ENCODE measurements at regions not wholly inside any gene's neighbourhood (a gene's known extent, or its start where the extent isn't known, plus 50 kb on each side); places are given as distances from the start of the nearest gene placed in this dataset.

DNA sequence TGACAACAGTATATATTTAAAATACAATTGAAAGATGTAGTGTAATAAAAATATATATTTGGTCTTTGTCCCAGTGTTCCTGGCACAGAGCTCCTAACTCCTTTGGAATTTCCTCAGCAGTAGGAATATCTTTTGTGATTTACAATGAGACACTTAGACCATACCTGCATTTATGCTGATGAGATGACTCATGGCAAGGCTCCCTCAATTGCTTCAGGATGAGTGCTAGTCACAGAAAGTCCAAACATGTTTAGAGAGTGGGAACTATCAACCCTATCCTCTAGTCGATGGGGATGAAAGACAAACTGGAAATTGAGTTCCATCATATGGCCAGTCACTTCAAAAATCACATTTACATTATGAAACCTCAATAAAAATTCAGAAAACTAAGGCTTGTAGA is 588.3 kb upstream of the LMCD1 start:
- no peak for DNase-seq (ENCODE audit: low spot score)

DNA sequence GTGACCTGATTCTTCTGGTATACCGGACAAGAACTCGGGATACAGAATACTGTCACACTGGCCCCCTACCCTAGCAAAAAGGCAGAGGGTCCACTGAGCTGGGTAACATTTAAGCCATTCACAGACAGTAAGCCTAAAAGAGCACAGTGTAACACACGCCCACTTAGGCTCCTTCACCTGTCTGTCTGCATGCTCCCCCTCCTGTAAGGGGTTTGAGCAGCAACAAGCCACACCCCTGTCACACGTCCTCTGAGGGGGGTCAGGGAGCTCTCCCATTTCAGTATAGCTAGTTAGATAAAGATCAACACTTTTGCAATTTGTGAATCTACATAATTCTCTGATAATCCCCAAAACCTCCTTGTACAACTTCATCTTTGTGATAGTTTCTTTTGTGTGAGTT is 586.3 kb upstream of the LMCD1 start:
- no peak for DNase-seq (ENCODE audit: low spot score)

DNA sequence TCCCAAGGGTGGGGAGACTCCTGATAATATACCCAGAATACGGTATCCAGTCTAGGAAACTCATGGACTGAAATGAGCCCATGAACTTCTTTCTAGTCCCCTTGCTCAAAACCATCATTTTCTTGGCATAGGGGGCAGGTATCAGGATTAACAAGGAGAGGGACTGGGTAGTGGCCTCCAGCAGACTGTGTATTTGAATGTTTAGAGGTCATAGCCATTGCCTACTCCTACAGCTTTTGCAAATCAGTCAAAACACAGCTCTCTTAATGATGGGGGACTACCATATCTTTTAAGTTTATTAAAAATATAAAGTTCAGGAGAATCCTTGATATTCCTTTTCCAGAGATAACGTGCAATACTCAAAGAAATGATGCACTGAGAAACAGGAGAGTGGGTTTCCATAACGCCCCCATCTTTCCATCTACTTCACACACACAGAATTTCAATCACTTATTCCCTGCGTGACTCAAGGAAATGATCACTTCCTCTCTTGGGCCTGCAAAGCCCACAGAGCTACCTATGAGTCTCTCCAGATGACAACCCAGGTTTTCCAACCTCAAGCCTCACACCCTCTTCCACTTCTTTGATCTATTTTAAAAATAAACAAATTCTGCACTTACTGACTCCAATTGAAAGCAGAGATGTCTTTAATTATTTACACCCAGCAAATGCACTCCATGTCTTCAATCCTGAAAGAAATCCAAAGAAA is 584.0 kb upstream of the LMCD1 start:
- no peak for DNase-seq (ENCODE audit: low spot score)

- DNase-seq (ENCODE audit: low spot score), result no peak
These were observed 581.4 kb upstream of the LMCD1 start for GRCh38 chr3:7920211-7920610.

DNA sequence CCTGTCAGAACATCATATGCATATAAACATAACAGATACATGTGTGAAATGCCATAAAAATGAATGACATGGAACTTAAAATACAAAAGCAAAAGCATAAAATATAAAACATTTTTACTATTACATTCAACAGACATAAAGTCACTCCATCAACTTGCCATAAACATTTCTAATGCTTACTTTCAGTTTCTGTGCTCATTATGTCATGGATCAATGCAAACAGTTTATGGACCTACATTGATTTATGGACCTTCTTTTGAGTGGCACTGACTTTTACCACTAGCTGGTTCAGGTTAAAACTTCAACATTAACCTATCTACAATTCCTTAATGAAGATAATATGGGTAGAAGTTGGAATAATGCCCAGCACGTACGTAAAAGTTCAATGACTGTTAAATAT is 577.4 kb upstream of the LMCD1 start:
- DNase-seq (ENCODE audit: low spot score), result no peak

DNA sequence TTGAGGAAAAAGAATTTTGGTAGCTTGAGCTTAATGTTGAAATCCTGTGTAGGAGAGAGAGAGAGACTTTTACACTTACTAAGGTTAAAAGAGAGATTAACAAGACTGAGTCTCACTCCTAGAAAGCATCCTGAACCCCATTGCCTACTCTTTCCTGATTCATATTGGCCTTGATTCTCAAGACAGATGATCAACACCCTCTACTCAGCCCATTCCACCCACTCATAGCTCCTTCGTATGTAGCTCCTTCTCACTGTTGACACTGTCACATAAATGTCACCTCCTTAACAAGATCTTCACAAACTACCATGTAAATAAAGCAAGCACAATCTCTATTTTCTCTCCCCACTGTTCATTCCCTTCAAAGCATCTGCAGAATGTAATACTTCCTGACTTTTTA is 574.6 kb upstream of the LMCD1 start:
- DNase-seq (ENCODE audit: low spot score), result no peak

GRCh38 chr3:7927864-7928263 is 573.8 kb upstream of the LMCD1 start:
- no peak for DNase-seq (ENCODE audit: low spot score)

GRCh38 chr3:7929319-7929889 is 572.2 kb upstream of the LMCD1 start:
- DNase-seq (ENCODE audit: low spot score), result no peak

- no peak for DNase-seq (ENCODE audit: low spot score)
These were observed 567.3 kb upstream of the LMCD1 start for GRCh38 chr3:7934362-7934761.

DNA sequence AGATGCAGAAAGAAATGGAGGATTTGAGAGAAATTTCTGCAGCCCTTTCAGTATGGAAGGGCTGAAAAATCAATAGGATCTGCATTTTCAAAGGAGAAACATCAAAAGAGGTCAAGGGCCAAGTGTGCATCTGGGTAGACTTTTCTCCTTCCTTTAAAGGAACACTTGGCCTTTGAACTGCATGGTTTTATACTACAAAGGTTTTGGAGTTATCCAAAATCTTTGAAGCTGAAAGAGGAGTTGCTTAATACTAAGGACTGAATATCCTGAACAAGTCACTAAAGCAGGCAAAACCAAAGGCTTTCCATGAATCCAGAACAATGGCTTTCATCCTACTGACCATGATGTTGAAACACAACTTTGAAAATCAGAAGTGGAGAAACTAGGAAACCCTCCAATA is 553.7 kb upstream of the LMCD1 start:
- no peak for DNase-seq (ENCODE audit: low spot score)

- DNase-seq (ENCODE audit: low spot score), result no peak
These were observed 550.7 kb upstream of the LMCD1 start for GRCh38 chr3:7950890-7951289.

DNA sequence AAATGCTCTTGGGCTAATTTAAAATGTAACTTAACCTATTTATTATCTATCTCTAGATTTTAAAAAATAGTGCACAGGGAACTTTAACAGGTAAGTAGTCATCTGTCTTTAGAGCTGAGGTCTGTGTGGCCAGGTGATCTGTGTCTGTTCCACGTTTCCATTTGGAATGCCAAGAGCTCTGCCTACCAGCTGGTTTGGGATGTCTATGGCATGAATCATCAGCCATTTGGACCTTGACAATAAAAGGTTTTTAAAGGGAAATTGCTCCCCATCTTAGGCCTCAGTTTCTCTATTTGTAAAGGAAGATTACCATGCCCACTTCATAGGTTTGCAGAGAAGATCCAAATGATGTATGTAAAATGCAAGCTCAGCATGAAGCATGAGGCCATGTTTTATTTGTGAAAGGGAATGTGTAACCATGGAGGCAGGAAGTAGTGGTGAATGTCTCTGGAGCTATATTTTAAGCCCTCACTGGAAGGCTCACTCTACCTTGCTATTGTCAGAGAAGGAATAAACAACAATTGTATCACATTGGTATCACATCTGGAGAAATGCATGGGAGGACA is 548.1 kb upstream of the LMCD1 start:
- no peak for DNase-seq (ENCODE audit: low spot score)

DNA sequence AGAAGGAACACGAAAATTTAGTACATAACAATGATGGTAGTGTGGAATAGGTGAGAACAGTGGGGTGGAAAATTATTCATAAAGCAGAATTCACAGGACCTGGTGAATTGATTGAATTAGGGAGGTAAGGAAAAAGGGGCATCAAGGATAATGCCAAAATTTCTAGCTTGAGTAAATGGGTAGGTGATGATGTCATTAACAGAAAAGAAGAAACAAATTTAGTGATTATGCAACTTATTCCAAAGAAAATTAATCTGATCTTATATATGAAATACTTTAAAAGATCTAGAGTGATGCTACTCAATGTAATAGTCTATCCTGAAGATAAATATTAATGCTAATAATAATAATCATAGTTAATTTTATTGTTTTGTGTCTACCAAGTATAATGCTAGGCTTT is 544.6 kb upstream of the LMCD1 start:
- no peak for DNase-seq (ENCODE audit: low spot score)

- no peak for DNase-seq (ENCODE audit: low spot score)
These were observed 542.5 kb upstream of the LMCD1 start for GRCh38 chr3:7959094-7959493.

GRCh38 chr3:7960601-7961000 is 541.0 kb upstream of the LMCD1 start:
- no peak for DNase-seq (ENCODE audit: low spot score)

DNA sequence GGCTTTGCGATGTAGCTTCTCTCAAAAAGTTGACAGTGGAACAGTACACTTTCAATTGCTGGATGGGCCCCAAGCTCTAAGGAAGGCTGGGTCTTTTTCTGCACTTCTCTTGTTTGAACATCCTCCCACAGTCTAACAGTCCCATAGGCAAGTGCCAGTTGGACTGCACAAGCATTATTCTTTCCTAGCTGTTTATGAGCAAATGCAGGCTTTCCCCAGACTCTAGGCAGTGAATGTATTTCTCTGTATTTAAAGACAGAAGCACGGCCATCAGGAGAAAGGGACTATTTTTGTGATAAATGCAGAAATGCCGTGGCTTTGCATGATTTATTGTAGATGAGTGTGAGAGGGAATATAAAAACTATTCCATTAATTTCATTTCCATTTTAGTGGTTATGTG is 539.3 kb upstream of the LMCD1 start:
- no peak for DNase-seq (ENCODE audit: low spot score)

DNA sequence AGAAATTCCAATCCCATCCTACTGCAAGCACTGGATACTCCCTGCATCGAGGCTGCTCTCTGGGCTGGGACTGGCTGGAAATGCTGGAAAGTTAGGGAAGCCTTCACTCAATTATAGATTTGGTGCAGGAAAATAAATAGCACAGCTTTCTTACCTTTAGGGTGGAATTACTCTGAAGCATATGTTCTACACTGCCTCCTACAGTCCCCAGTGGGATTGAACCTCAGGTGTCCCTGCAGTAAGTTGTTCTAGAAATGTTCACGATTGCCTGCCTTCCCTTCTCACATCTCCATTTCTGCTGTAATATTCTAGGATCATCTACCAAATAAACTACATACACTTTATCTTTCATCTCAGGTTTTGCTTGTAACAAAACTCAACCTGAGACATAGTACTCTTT is 536.7 kb upstream of the LMCD1 start:
- DNase-seq (ENCODE audit: low spot score), result no peak

GRCh38 chr3:7973006-7973405 is 528.6 kb upstream of the LMCD1 start:
- no peak for DNase-seq (ENCODE audit: low spot score)

DNA sequence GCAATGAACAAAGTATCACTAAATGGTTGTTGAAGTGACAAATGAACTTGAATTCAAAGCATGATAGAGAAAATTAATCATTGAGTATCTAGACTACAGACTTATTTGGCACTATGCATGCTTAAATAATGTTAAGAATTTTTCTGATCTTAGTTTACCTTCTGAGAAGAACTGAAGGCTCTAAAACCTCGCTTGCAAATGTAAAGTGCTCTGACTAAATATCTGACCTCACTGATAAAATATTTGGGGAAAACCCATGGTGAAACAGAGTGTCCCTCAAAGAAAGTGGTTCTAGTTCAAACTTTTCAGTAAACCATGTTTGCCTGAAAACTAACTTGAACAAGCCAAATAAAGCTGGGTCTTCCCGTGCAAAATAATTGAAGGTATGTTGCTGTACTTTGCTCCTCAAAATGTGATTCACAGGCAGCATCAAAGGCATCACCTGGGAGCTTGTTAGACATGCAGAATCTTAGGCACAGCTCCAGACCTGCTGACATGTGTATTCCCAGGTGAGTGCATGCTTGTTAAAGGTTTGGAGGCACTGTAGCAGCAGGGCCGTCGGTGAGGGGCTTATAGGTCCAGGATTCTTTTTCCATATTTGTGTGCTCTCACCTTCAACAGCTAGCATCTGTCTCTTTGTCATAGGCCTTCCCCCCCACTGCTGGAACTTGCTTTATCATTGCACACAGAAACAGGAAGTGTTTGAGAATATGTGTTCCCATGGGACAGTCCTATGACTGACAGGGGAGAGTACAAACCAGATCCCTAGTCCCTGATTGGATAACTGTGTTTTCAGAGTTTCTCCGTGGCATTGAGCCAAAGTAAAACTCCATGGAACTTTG is 524.2 kb upstream of the LMCD1 start:
- no peak for DNase-seq (ENCODE audit: low spot score)

- no peak for DNase-seq (ENCODE audit: low spot score)
These were observed 523.6 kb upstream of the LMCD1 start for GRCh38 chr3:7978087-7978422.

- DNase-seq (ENCODE audit: low spot score), result no peak
These were observed 519.5 kb upstream of the LMCD1 start for GRCh38 chr3:7982126-7982525.

DNA sequence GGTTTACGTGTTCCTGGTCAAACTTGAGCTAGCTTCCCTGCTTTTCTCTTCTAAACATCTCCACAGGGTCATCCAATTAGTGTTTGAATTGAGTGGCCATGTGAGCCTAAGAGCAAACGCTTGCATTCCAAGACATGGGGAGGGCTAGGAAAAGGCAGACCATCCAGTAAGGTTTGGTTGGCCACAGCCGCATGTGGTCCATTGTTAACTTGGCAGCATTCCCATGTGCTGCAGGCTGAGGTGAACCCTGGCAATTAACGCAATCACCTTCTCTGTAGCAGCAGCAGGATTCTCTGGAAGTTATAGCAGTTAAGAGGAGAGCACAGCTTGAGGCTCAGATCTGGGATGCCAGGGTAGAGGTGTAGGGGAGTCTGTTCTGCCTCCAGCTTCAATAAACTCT is 502.2 kb upstream of the LMCD1 start:
- DNase-seq (ENCODE audit: low spot score), result no peak

- DNase-seq (ENCODE audit: low spot score), result no peak
These were observed 500.3 kb upstream of the LMCD1 start for GRCh38 chr3:8001307-8001706.

Data from germinal center (tissue), 1 donor.